ENCODE measurements at regions not wholly inside any gene's neighbourhood (a gene's known extent, or its start where the extent isn't known, plus 50 kb on each side); places are given as distances from the start of the nearest gene placed in this dataset.

- Histone ChIP-seq H3K9me3 (ENCODE audit: control insufficient read depth, insufficient read depth, low read depth, low read length) (no peaks in the 10 kb centered on the region), H3K27ac (ENCODE audit: extremely low read depth, low read depth, low read length) (no peak overlapping the region), H3K36me3 (ENCODE audit: control insufficient read depth in 2 of 2, insufficient read depth in 1 of 2, low read length in 2 of 2) (no peaks in the 10 kb centered on the region), H3K4me1 (ENCODE audit: control insufficient read depth, insufficient read depth, low read length) (peaks cover 3% of the 10 kb centered on the region; the same call in 1 of the 2 replicates), H3K4me3 (ENCODE audit: low read depth, low read length) (no peak overlapping the region)
- ChIA-PET POLR2A (no interaction called here), CTCF (no interaction called here)
- TF ChIP-seq ZNF658 (tag by site-specific recombination; IDR thresholded peaks at IDR 0.05) (peak; percentile 76; the same call in 1 of the 2 replicates), ZBTB1 (tag by site-specific recombination; IDR thresholded peaks at IDR 0.05) (no peak), ZNF513 (tag by site-specific recombination; IDR thresholded peaks at IDR 0.05) (peak; percentile 99), ZEB2 (tag by site-specific recombination; IDR thresholded peaks at IDR 0.05) (no peak), GLI4 (tag by site-specific recombination; IDR thresholded peaks at IDR 0.05) (0 out of 2 replicates have a peak, but pooled peaks have one; percentile 25), ZNF157 (tag by site-specific recombination; IDR thresholded peaks at IDR 0.05) (0 out of 2 replicates have a peak, but pooled peaks have one; percentile 11), ZNF24 (tag by site-specific recombination; IDR thresholded peaks at IDR 0.05) (no peak), ZNF624 (tag by site-specific recombination; IDR thresholded peaks at IDR 0.05) (no peak), ZNF670 (tag by site-specific recombination; IDR thresholded peaks at IDR 0.05; ENCODE audit: low read depth) (peak; percentile 65; the same call in 1 of the 2 replicates), HIC1 (tag by site-specific recombination; IDR thresholded peaks at IDR 0.05) (no peak), ZNF785 (tag by site-specific recombination; IDR thresholded peaks at IDR 0.05) (0 out of 2 replicates have a peak, but pooled peaks have one; percentile 22), AEBP2 (tag by site-specific recombination; IDR thresholded peaks at IDR 0.05; ENCODE audit: borderline replicate concordance) (0 out of 2 replicates have a peak, but pooled peaks have one; percentile 2), ZNF707 (tag by site-specific recombination; IDR thresholded peaks at IDR 0.05) (0 out of 2 replicates have a peak, but pooled peaks have one; percentile 19), ZBTB6 (tag by site-specific recombination; IDR thresholded peaks at IDR 0.05) (peak; percentile 59; the same call in 1 of the 2 replicates), OVOL3 (tag by site-specific recombination; IDR thresholded peaks at IDR 0.05) (no peak), INSM2 (tag by site-specific recombination; IDR thresholded peaks at IDR 0.05) (peak; percentile 28; the same call in 1 of the 2 replicates), ATF2 (tag by site-specific recombination; IDR thresholded peaks at IDR 0.05; ENCODE audit: low read depth) (peak; percentile 79), ZNF660 (tag by site-specific recombination; IDR thresholded peaks at IDR 0.05) (no peak), ZBTB26 (tag by site-specific recombination; optimal IDR thresholded peaks at IDR 0.05) (no peak), ZNF544 (tag by site-specific recombination; IDR thresholded peaks at IDR 0.05) (0 out of 2 replicates have a peak, but pooled peaks have one; percentile 8), ZNF645 (tag by site-specific recombination; IDR thresholded peaks at IDR 0.05) (peak; percentile 10; the same call in 1 of the 2 replicates), ZNF571 (tag by site-specific recombination; IDR thresholded peaks at IDR 0.05) (peak; percentile 64; the same call in 1 of the 2 replicates), ZBTB8A (tag by site-specific recombination; IDR thresholded peaks at IDR 0.05) (no peak), ZNF701 (tag by site-specific recombination; IDR thresholded peaks at IDR 0.05) (0 out of 2 replicates have a peak, but pooled peaks have one; percentile 56), TCF7L2 (IDR thresholded peaks at IDR 0.05; ENCODE audit: borderline replicate concordance, low read depth, low read length) (no peak)
Observed at GRCh38 chr12:107528731-107529365, 156.8 kb upstream of the PWP1 start.
